Common myeloid progenitor, CD34-positive (primary cell): ENCODE measurements at regions not wholly inside any gene's neighbourhood (a gene's known extent, or its start where the extent isn't known, plus 50 kb on each side); places are given as distances from the start of the nearest gene placed in this dataset.
"Not testable (repeated sequence)": the region's sequence is repeated elsewhere in the genome, so short reads cannot be mapped to it uniquely, and the experiment has no call there.

ENCODE experiments used
- CTCF ChIA-PET: fragments of 350-600 bp; sonication (Branson Sonifier 250); formaldehyde crosslinking; loops from one replicate; lab custom pipeline; 2021; ENCODE audit warnings: antibody characterized with exemption; lab: Charles Lee
- POLR2A ChIA-PET: fragments of 350-600 bp; sonication (Branson Sonifier 250); formaldehyde crosslinking; loops from one replicate; lab custom pipeline; 2021; ENCODE audit warnings: antibody characterized with exemption; lab: Charles Lee
- DNase-seq, 3 donors: peaks; one replicate each; pipeline versions ENCODE4 v3.0.0 to v3.0.0-alpha.2; 2013
- H3K27ac ChIP-seq, 2 experiments: 1 replicate in 1 of 2; 2 replicates in 1 of 2; pipeline ENCODE4 v1.7.0; 2013; ENCODE audit warnings: inconsistent platforms in 2 of 2, low read length in 2 of 2, mild to moderate bottlenecking in 2 of 2, low read depth in 1 of 2, moderate library complexity in 1 of 2; ENCODE audit not compliant: severe bottlenecking in 2 of 2, insufficient read depth in 1 of 2, poor library complexity in 1 of 2
- H3K27me3 ChIP-seq, 5 experiments: replicated peaks in 2 of 5; 1 replicate in 3 of 5; 2 replicates in 2 of 5; pipeline versions ENCODE4 v1.6.1 to v1.7.0; 2013; ENCODE audit warnings: low read length in 4 of 5, mild to moderate bottlenecking in 2 of 5, moderate library complexity in 2 of 5, inconsistent platforms in 1 of 5; ENCODE audit not compliant: insufficient read depth in 5 of 5, control insufficient read depth in 4 of 5
- H3K36me3 ChIP-seq, 4 experiments: 1 replicate in 2 of 4; 2 replicates in 2 of 4; pipeline versions ENCODE4 v1.6.1 to v1.7.0; 2013; ENCODE audit warnings: low read length in 3 of 4, control low read depth in 1 of 4, mild to moderate bottlenecking in 1 of 4; ENCODE audit not compliant: control insufficient read depth in 4 of 4, insufficient read depth in 4 of 4
- H3K4me1 ChIP-seq, 4 experiments: 1 replicate in 3 of 4; 2 replicates in 1 of 4; pipeline versions ENCODE4 v1.6.1 to v1.7.1; 2013; ENCODE audit warnings: low read length in 3 of 4, mild to moderate bottlenecking in 3 of 4, control low read depth in 1 of 4, inconsistent platforms in 1 of 4, moderate library complexity in 1 of 4; ENCODE audit not compliant: control insufficient read depth in 4 of 4, insufficient read depth in 4 of 4; ENCODE audit errors: control extremely low read depth in 1 of 4
- H3K4me3 ChIP-seq, 7 experiments: 1 replicate in 4 of 7; 2 replicates in 3 of 7; pipeline versions ENCODE4 v1.5.1 to v1.7.0; 2013; ENCODE audit warnings: mild to moderate bottlenecking in 7 of 7, low read length in 6 of 7, moderate library complexity in 6 of 7, inconsistent platforms in 2 of 7, low read depth in 2 of 7, control low read depth in 1 of 7; ENCODE audit not compliant: insufficient read depth in 4 of 7, control insufficient read depth in 1 of 7; ENCODE audit errors: extremely low read depth in 1 of 7
- H3K9me3 ChIP-seq, 5 experiments: 1 replicate in 4 of 5; 2 replicates in 1 of 5; pipeline versions ENCODE4 v1.6.1 to v1.7.1; 2013; ENCODE audit warnings: low read length in 4 of 5, mild to moderate bottlenecking in 2 of 5, inconsistent platforms in 1 of 5, low read depth in 1 of 5, moderate library complexity in 1 of 5; ENCODE audit not compliant: control insufficient read depth in 4 of 5, insufficient read depth in 2 of 5; ENCODE audit errors: control extremely low read depth in 1 of 5
- WGBS: methylation state at CpG from one replicate; pipeline ENCODE4 v1.1.5; 2013; ENCODE audit not compliant: insufficient coverage; 5-methylcytosine and 5-hydroxymethylcytosine counted together

GRCh38 chr2:137896467-137896866 lies 67.8 kb upstream of the HNMT start:
- H3K4me1 ChIP-seq = no peaks in the 10 kb centered on the region
- no peaks in the 10 kb centered on the region for H3K36me3 ChIP-seq
- no peak for DNase-seq
- CTCF ChIA-PET = no interaction called here
- no CpG with 5 or more reads among the region's 2 CpGs for WGBS
- POLR2A ChIA-PET = no interaction called here
- H3K9me3 ChIP-seq = no peaks in the 10 kb centered on the region
- no peak overlapping the region for H3K27ac ChIP-seq
- peaks cover 0 to 4% (median 0%) of the 10 kb centered on the region in 5 experiments for H3K27me3 ChIP-seq
- H3K4me3 ChIP-seq = no peak overlapping the region

GRCh38 chr2:137897082-137897481 lies 67.2 kb upstream of the HNMT start:
- CTCF ChIA-PET = no interaction called here

GRCh38 chr2:137900421-137901141 lies 63.7 kb upstream of the HNMT start:
- CTCF ChIA-PET = interaction anchor here (0.6 to 0.7 kb wide), 2 partner anchors 189 to 957 kb away, joined by 3 read pairs; no protein-coding TSS in a partner anchor
- H3K4me3 ChIP-seq = no peak overlapping the region
- H3K27ac ChIP-seq = no peak overlapping the region
- no peaks in the 10 kb centered on the region for H3K9me3 ChIP-seq
- peaks cover 0 to 4% (median 0%) of the 10 kb centered on the region in 5 experiments for H3K27me3 ChIP-seq
- no peaks in the 10 kb centered on the region for H3K36me3 ChIP-seq
- no peaks in the 10 kb centered on the region for H3K4me1 ChIP-seq
- 72% methylated on average over 4 of the region's 4 CpGs for WGBS
- POLR2A ChIA-PET = no interaction called here
- no peak for DNase-seq

More at GRCh38 chr2:137897082-137897481, 67.2 kb upstream of the HNMT start:
- no peak overlapping the region for H3K27ac ChIP-seq
- no peaks in the 10 kb centered on the region for H3K9me3 ChIP-seq
- 93% methylated on average over 1 of the region's 1 CpG for WGBS
- no peaks in the 10 kb centered on the region for H3K36me3 ChIP-seq
- H3K4me1 ChIP-seq = no peaks in the 10 kb centered on the region
- no peak for DNase-seq
- peaks cover 0 to 4% (median 0%) of the 10 kb centered on the region in 5 experiments for H3K27me3 ChIP-seq
- H3K4me3 ChIP-seq = no peak overlapping the region
- POLR2A ChIA-PET = no interaction called here

- Histone ChIP-seq H3K4me1 (no peaks in the 10 kb centered on the region), H3K27me3 (no peaks in the 10 kb centered on the region), H3K36me3 (no peaks in the 10 kb centered on the region), H3K9me3 (no peaks in the 10 kb centered on the region), H3K27ac (no peak overlapping the region), H3K4me3 (no peak overlapping the region)
- peak; percentile 20 to 44 (median 41) for DNase-seq
- POLR2A ChIA-PET = no interaction called here
- CTCF ChIA-PET = interaction anchor here (1.0 to 4.8 kb wide), 8 partner anchors 12 to 919 kb away, joined by 3 to 36 read pairs (median 8); no protein-coding TSS in a partner anchor
- WGBS = 100% methylated on average over 1 of the region's 4 CpGs
Observed at GRCh38 chr2:137910641-137911040, 53.6 kb upstream of the HNMT start.

- ChIA-PET CTCF (interaction anchor here (0.6 to 4.8 kb wide), 10 partner anchors 56 to 1009 kb away, joined by 3 to 36 read pairs (median 4); no protein-coding TSS in a partner anchor), POLR2A (no interaction called here)
- no CpG with 5 or more reads among the region's 2 CpGs for WGBS
- no peak for DNase-seq
- no peak overlapping the region for H3K27ac ChIP-seq
- H3K9me3 ChIP-seq = no peaks in the 10 kb centered on the region
- H3K4me3 ChIP-seq = no peak overlapping the region
- no peaks in the 10 kb centered on the region for H3K36me3 ChIP-seq
- no peaks in the 10 kb centered on the region for H3K4me1 ChIP-seq
- H3K27me3 ChIP-seq = no peaks in the 10 kb centered on the region
Observed at GRCh38 chr2:137912371-137912770, 51.9 kb upstream of the HNMT start.

GRCh38 chr2:137913169-137913568 lies 51.1 kb upstream of the HNMT start:
- H3K4me1 ChIP-seq = no peaks in the 10 kb centered on the region
- H3K4me3 ChIP-seq = no peak overlapping the region
- no peak for DNase-seq
- CTCF ChIA-PET = interaction anchor here (1.0 to 4.8 kb wide), 5 partner anchors 177 to 913 kb away, joined by 3 to 36 read pairs (median 3); no protein-coding TSS in a partner anchor
- no peak overlapping the region for H3K27ac ChIP-seq
- no peaks in the 10 kb centered on the region for H3K27me3 ChIP-seq
- H3K9me3 ChIP-seq = no peaks in the 10 kb centered on the region
- 100% methylated on average over 4 of the region's 4 CpGs for WGBS
- POLR2A ChIA-PET = no interaction called here
- H3K36me3 ChIP-seq = no peaks in the 10 kb centered on the region

GRCh38 chr2:137913648-137914047 lies 50.6 kb upstream of the HNMT start:
- 100% methylated on average over 1 of the region's 2 CpGs for WGBS
- H3K9me3 ChIP-seq, DNase-seq, POLR2A ChIA-PET, H3K4me3 ChIP-seq, H3K36me3 ChIP-seq, H3K27me3 ChIP-seq, H3K4me1 ChIP-seq, H3K27ac ChIP-seq: not testable (repeated sequence)
- CTCF ChIA-PET = interaction anchor here (1.1 to 4.8 kb wide), 3 partner anchors 176 to 913 kb away, joined by 3 to 36 read pairs (median 25); no protein-coding TSS in a partner anchor
